ENCODE measurements at regions not wholly inside any gene's neighbourhood (a gene's known extent, or its start where the extent isn't known, plus 50 kb on each side); places are given as distances from the start of the nearest gene placed in this dataset.

DNA sequence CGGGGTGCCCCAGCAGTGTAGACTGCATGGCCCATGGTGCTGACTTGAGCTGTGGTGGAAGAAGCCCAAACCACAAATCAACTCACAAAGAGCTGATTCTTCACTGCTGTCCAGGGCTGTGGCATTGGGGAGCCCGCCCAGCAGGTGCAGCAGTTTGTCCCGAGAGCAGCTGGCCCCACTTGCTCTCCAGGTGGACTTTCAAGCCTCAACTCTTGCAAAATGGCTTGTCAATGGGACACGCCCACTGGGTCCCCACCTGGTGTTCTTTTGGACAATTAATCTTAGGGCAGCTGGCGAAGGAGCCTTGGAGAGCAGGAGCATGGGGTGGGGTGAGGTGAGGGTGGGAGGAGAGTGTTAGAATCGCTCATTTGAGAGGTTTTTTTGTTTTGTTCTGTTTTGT lies 117.9 kb downstream of the MYCN start:
- TF ChIP-seq KLF1 (tag by site-specific recombination; IDR thresholded peaks at IDR 0.05), result no peak
- TF ChIP-seq, protein P1, sequence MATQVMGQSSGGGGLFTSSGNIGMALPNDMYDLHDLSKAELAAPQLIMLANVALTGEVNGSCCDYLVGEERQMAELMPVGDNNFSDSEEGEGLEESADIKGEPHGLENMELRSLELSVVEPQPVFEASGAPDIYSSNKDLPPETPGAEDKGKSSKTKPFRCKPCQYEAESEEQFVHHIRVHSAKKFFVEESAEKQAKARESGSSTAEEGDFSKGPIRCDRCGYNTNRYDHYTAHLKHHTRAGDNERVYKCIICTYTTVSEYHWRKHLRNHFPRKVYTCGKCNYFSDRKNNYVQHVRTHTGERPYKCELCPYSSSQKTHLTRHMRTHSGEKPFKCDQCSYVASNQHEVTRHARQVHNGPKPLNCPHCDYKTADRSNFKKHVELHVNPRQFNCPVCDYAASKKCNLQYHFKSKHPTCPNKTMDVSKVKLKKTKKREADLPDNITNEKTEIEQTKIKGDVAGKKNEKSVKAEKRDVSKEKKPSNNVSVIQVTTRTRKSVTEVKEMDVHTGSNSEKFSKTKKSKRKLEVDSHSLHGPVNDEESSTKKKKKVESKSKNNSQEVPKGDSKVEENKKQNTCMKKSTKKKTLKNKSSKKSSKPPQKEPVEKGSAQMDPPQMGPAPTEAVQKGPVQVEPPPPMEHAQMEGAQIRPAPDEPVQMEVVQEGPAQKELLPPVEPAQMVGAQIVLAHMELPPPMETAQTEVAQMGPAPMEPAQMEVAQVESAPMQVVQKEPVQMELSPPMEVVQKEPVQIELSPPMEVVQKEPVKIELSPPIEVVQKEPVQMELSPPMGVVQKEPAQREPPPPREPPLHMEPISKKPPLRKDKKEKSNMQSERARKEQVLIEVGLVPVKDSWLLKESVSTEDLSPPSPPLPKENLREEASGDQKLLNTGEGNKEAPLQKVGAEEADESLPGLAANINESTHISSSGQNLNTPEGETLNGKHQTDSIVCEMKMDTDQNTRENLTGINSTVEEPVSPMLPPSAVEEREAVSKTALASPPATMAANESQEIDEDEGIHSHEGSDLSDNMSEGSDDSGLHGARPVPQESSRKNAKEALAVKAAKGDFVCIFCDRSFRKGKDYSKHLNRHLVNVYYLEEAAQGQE (tag by site-specific recombination; IDR thresholded peaks at IDR 0.05), result no peak
- TF ChIP-seq ZNF239 (tag by site-specific recombination; IDR thresholded peaks at IDR 0.05), result no peak
- no peak for TF ChIP-seq GLIS2 (tag by site-specific recombination; IDR thresholded peaks at IDR 0.05)
- TF ChIP-seq, protein P2, sequence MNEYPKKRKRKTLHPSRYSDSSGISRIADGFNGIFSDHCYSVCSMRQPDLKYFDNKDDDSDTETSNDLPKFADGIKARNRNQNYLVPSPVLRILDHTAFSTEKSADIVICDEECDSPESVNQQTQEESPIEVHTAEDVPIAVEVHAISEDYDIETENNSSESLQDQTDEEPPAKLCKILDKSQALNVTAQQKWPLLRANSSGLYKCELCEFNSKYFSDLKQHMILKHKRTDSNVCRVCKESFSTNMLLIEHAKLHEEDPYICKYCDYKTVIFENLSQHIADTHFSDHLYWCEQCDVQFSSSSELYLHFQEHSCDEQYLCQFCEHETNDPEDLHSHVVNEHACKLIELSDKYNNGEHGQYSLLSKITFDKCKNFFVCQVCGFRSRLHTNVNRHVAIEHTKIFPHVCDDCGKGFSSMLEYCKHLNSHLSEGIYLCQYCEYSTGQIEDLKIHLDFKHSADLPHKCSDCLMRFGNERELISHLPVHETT (tag by site-specific recombination; IDR thresholded peaks at IDR 0.05), result no peak
- no peak for TF ChIP-seq SP2 (tag by site-specific recombination; IDR thresholded peaks at IDR 0.05)
- TF ChIP-seq, protein P3, sequence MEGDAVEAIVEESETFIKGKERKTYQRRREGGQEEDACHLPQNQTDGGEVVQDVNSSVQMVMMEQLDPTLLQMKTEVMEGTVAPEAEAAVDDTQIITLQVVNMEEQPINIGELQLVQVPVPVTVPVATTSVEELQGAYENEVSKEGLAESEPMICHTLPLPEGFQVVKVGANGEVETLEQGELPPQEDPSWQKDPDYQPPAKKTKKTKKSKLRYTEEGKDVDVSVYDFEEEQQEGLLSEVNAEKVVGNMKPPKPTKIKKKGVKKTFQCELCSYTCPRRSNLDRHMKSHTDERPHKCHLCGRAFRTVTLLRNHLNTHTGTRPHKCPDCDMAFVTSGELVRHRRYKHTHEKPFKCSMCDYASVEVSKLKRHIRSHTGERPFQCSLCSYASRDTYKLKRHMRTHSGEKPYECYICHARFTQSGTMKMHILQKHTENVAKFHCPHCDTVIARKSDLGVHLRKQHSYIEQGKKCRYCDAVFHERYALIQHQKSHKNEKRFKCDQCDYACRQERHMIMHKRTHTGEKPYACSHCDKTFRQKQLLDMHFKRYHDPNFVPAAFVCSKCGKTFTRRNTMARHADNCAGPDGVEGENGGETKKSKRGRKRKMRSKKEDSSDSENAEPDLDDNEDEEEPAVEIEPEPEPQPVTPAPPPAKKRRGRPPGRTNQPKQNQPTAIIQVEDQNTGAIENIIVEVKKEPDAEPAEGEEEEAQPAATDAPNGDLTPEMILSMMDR (tag by site-specific recombination; IDR thresholded peaks at IDR 0.05), result no peak
- TF ChIP-seq, protein P4, sequence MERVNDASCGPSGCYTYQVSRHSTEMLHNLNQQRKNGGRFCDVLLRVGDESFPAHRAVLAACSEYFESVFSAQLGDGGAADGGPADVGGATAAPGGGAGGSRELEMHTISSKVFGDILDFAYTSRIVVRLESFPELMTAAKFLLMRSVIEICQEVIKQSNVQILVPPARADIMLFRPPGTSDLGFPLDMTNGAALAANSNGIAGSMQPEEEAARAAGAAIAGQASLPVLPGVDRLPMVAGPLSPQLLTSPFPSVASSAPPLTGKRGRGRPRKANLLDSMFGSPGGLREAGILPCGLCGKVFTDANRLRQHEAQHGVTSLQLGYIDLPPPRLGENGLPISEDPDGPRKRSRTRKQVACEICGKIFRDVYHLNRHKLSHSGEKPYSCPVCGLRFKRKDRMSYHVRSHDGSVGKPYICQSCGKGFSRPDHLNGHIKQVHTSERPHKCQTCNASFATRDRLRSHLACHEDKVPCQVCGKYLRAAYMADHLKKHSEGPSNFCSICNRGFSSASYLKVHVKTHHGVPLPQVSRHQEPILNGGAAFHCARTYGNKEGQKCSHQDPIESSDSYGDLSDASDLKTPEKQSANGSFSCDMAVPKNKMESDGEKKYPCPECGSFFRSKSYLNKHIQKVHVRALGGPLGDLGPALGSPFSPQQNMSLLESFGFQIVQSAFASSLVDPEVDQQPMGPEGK (tag by site-specific recombination; IDR thresholded peaks at IDR 0.05), result no peak
- TF ChIP-seq ZNF174 (tag by site-specific recombination; IDR thresholded peaks at IDR 0.05), result no peak
- no peak for TF ChIP-seq YY1 (tag by site-specific recombination; IDR thresholded peaks at IDR 0.05)
- no peak for TF ChIP-seq ZNF558 (tag by site-specific recombination; IDR thresholded peaks at IDR 0.05)
- TF ChIP-seq, protein P5, sequence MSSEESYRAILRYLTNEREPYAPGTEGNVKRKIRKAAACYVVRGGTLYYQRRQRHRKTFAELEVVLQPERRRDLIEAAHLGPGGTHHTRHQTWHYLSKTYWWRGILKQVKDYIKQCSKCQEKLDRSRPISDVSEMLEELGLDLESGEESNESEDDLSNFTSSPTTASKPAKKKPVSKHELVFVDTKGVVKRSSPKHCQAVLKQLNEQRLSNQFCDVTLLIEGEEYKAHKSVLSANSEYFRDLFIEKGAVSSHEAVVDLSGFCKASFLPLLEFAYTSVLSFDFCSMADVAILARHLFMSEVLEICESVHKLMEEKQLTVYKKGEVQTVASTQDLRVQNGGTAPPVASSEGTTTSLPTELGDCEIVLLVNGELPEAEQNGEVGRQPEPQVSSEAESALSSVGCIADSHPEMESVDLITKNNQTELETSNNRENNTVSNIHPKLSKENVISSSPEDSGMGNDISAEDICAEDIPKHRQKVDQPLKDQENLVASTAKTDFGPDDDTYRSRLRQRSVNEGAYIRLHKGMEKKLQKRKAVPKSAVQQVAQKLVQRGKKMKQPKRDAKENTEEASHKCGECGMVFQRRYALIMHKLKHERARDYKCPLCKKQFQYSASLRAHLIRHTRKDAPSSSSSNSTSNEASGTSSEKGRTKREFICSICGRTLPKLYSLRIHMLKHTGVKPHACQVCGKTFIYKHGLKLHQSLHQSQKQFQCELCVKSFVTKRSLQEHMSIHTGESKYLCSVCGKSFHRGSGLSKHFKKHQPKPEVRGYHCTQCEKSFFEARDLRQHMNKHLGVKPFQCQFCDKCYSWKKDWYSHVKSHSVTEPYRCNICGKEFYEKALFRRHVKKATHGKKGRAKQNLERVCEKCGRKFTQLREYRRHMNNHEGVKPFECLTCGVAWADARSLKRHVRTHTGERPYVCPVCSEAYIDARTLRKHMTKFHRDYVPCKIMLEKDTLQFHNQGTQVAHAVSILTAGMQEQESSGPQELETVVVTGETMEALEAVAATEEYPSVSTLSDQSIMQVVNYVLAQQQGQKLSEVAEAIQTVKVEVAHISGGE (tag by site-specific recombination; conservative IDR thresholded peaks at IDR 0.05; ENCODE audit: low read depth), result no peak
